LoVo (cell line): ENCODE measurements at regions not wholly inside any gene's neighbourhood (a gene's known extent, or its start where the extent isn't known, plus 50 kb on each side); places are given as distances from the start of the nearest gene placed in this dataset.
"Not testable (repeated sequence)": the region's sequence is repeated elsewhere in the genome, so short reads cannot be mapped to it uniquely, and the experiment has no call there.

Experiments used
- DNase-seq: peaks from one replicate; pipeline ENCODE4 v3.0.0-alpha.2; 2016; ENCODE audit warnings: low spot score

DNA sequence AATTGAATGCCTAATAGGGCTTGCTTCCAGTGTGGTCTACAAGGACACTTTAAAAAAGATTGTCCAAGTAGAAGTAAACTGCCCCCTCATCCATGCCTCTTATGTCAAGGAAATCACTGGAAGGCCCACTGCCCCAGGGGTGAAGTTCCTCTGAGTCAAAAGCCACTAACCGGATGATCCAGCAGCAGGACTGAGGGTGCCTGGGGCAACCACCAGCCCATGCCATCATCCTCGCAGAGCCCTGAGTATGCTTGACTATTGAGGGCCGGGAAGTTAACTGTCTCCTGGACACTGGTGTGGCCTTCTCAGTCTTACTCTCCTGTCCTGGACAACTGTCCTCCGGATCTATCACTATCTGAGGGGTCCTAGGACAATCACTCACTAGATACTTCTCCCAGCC lies 411.5 kb downstream of the TENT5A start:
- DNase-seq = no peak

DNA sequence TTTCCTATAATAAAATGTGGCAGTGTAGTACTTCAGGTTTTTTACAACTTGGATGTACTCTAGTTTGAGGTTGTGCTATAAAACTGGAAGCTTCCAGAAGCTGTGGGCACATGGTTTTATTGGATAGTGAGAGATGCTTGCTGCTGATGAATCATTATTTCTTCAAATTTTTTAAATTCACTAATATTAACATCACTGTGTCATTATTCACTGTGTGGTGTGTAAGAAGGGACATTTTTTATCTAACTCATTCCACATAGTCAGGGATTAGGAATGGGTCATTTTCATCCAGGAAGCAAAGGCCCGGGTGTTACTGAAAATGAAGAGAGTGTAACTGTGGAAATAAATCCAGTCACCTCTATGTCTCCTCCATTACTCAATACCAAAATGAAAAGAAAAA lies 421.0 kb downstream of the TENT5A start:
- no peak for DNase-seq

DNA sequence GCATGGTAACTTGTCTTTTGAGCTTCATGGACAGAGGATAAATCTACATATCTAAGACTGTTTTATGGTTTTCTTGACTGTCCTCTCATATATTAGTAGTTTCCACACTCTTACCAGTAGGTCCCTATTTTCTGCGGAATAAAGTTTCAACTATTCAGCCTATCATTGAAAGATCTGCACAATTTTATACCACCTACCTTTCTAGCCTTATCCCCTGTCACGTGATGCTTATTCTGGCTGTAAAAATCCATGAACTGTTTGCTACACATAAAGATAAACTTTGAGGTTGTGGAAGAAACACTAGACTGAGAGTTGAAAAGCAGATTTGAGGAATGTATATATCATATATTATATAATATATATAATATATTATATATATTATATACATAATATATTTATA lies 423.8 kb downstream of the TENT5A start:
- DNase-seq = no peak

DNA sequence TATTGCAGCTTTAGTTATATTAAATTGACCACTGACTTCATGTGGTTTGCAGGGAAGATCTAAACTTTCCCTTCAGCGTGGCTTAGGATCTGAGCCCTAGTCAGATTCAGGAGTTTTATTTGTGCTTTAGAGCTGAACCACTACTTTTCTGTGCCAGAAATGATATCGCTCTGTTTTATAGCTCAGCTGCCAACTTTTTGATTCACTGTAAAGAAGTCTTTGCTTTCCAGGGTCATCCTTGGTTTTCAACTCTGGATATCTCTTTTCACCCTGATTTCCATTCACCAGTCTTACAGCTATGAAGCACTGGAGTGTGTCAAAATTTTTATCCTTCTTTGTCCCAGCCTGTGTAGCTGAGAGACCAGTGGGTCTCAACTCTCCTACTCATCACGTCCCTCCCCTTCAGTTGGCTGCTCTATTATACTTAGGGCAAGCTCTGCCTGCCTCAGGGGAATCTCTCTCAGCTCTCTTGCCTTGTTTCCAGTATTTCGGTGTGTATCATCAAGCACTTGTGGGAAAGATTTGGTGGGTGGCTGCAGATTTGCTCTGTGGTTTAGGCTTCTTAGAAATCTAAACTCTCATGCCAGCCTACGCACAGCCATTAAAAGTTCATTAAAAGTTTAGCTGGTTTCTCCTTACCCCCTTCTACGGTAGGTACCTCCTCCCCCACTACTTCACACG lies 425.5 kb downstream of the TENT5A start:
- DNase-seq = no peak

- DNase-seq = no peak
Measured at GRCh38 chr6:81309811-81310210, 442.7 kb downstream of the TENT5A start.

GRCh38 chr6:81308577-81309279 lies 443.8 kb downstream of the TENT5A start:
- no peak for DNase-seq

GRCh38 chr6:81307651-81308214 lies 444.7 kb downstream of the TENT5A start:
- no peak for DNase-seq

- no peak for DNase-seq
Measured at GRCh38 chr6:81304466-81304865, 448.0 kb downstream of the TENT5A start.

- DNase-seq = no peak
Measured at GRCh38 chr6:81300961-81301360, 451.5 kb downstream of the TENT5A start.

DNA sequence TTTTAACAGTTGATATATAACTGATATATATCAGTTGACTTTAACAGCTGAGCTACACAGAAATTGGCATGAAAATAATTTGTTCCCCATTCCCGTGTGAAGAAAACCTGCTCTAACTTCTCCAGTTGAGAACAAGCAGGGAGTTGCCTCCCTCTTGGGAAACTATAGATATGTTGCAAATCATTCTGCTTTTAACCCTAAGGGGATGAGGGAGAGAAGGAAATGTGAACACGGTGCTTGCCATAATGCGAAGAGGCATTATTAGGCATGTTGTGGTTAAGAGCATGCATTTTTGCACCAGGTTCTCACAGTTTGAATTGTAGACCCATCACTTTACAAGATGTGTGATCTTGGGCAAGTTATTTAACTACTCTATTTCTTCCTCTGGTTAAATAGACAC lies 453.7 kb downstream of the TENT5A start:
- no peak for DNase-seq

DNA sequence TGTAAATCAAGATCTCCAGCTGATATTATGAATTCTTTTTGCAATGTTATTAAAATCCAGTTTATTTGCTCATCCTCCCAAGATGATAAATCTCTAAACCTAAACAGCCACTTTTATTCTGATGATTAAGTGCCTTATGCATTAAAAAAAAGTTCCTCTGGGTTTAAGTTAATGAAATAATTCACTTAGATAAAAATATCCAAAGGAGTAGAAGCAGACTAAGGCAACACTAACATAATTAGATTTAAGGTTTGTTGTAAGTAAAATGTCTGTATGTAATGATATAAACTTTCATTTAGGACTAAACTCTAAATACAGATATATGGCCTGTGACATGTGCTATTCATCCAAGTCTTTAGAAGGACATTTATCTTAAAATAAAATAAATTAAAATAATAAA lies 457.2 kb downstream of the TENT5A start:
- no peak for DNase-seq

GRCh38 chr6:81293896-81294295 lies 458.6 kb downstream of the TENT5A start:
- DNase-seq = no peak

GRCh38 chr6:81289229-81289628 lies 463.3 kb downstream of the TENT5A start:
- DNase-seq = no peak

DNA sequence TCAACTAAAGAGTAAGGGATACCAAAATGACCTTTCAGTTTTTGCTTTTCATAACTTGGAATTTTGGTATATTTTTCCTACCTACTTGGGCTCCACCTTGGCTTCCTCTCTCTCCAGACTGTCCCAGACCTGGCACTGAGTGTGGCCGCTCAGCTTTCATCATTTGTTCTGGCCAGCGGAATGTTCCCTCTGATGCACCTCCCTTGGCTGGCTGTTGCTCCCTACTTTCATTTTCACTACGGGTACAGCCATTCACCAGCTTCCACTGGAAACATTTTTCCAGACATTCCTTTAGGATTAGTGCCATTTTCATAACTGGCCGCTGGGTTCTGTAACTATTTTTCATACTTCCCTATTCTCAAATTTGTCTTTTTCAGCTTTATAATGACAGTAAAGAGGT lies 487.4 kb downstream of the TENT5A start:
- DNase-seq = peak; percentile 45

DNA sequence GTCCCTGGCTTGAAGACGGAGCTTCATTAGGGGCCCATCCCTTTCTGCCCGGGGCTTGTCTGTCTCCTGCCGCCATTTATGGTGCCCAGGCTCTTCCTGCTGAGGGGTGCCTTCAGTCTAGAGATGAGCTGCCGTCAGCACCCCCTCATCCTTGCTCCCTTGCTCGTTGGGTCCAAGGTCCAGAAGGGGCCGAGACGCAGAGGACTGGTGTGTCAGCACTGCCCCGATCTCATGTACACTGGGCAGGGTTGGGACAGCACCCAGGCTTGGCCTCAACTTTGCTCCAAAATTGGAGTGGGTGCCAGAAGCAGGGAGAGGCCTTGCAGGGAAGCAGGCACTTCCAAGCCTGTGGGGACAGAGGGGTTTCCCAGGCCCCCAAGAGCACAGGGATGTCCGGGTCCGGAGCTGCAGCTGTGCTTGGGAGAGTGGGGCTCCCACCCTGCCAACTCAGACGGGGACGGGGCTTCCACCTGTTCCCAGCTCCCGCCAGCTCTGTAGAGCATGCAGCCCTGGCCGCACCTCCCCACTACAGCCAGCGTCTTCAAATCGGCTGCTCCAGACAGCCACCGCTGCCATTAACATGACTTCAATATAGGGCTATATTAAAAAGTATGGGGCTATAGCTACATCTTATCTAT lies 488.8 kb downstream of the TENT5A start:
- no peak for DNase-seq

DNA sequence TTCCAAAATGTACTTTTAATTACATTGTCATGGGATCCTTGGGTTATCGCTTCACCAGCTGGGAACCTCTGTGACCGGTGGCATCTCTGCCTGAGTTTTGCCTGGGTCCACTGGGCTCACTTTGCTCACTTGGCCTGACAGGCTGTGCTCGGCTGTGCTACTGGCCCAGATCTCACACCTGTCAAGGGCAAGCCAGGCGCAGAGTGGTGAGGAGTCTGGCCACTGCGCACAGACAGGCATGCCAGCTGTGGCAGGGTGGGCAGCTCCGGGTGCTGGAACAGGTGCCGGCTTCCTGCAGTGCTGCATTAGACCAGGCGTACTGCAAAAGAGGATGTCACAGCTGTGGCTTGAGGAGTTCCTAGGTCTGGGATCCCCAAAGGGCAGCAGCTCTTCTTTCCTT lies 489.8 kb downstream of the TENT5A start:
- DNase-seq = no peak

- DNase-seq = not testable (repeated sequence)
Measured at GRCh38 chr6:81256223-81256622, 496.3 kb downstream of the TENT5A start.

GRCh38 chr6:81253821-81254220 lies 498.7 kb downstream of the TENT5A start:
- no peak for DNase-seq

DNA sequence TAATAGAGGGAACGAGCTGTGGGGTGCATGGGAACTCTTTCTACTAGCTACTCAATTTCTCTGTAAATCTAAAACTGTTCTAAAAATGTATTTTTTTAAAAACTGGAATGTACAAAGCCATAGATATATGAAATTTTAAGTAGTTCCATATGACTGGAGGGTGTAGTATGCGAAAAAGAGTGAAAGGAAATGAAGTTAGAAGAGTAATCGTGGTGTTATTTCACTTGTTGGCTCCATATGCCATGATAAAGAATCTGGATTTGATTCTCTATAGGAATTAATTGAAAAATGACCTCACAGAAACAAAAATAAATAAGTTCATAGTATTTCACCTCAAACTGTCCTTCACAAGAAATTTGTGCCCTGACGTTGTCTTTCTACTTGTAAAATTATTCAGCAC lies 500.2 kb downstream of the TENT5A start:
- DNase-seq = no peak

DNA sequence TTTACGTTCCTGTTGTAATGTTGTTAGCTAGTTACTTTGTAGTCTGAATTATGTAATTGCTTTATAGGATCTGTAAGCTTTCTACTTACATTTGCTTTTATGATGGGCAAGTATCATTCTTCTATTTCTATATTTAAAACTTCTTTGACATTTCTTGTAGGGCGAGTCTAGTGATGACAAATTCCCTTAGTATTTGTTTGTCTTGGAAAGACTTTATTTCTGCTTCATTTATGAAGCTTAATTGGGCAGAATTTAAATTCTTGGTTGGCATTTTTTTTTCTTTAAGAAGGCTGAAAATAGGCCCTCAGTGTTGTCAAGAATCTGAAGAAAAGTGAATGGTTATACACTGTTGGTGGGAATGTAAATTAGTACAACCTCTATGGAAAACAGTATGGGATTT lies 506.3 kb downstream of the TENT5A start:
- no peak for DNase-seq

DNA sequence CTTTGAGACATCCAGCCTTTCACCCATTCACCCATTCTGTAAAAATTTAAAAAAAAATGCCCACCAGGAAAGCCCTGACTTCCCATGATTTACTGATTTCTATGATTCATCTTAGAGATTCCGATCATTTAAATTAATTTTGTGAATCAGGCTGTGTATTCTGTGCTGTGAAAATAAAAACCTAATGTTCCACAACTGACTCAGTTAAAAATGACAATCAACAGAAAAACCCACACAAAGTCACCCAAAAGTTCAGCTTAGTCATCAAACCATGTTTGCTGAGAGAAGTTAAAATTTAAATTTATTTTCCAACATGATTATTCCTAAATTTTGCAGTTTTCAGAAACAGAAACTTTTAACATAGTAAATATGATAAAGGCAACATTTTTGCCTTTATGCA lies 509.9 kb downstream of the TENT5A start:
- no peak for DNase-seq

DNA sequence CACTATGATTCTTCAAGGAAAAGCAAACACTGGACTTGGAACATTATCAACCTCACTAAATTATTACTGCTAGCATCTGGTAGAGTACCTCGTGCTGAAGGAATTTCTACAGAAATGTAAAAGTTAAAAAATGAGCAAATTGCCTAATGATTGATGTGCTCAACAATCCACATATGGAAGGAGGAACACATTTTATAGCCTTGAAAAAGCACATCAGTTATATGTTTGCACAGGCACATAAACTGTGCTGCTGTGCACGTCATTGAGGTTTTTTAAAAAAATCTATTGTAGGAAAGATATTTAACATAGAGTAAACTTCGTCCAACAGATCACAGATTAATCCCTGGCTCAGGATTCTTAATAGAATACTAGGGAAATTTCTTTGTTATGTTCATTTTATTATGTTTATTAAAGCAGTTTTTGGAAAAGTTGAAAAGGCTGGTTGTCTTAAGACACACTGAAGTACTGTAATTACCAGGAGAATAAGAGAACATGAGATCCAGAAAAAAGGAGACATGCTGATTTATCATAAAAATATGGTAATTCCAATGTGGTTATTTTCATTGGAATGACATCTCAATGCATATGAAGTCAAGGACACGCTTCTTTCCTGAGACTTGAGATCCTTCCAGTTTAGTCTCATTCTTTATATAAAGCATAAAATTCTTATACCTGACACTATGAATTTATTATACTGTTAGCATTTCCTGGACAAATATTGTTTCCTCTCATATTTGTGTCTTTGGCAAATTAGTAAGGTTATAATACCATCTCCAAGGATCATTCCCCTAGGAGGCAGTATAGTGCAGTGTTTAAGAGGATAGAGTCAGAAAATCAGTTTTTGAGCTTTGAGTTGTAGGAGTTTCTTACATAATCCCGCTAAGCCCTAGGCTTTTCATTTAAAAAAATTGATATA lies 511.1 kb downstream of the TENT5A start:
- peak; percentile 16 for DNase-seq
